ENCODE measurements at regions not wholly inside any gene's neighbourhood (a gene's known extent, or its start where the extent isn't known, plus 50 kb on each side); places are given as distances from the start of the nearest gene placed in this dataset.

GRCh38 chr12:76275511-76276093 is 72.6 kb downstream of the BBS10 start:
- Histone ChIP-seq H4K20me1 (ENCODE audit: insufficient read depth, low read length) (no peaks in the 10 kb centered on the region; the same call in 1 of the 2 replicates), H2BK20ac (ENCODE audit: low read depth, low read length) (peak overlapping the region; percentile 96), H3K27me3 (ENCODE audit: control insufficient read depth, insufficient read depth, low read length) (no peaks in the 10 kb centered on the region), H2AFZ (replicated peaks; ENCODE audit: low read length, poor library complexity) (no peak overlapping the region), H3K56ac (ENCODE audit: extremely low read depth, insufficient read depth, low read length) (no peak overlapping the region), H3K14ac (replicated peaks; ENCODE audit: low read depth, low read length) (peak overlapping the region; percentile 89), H2BK5ac (ENCODE audit: low read depth, low read length, poor library complexity, severe bottlenecking) (peak overlapping the region; percentile 26), H4K8ac (ENCODE audit: low read depth in 2 of 2, low read length in 2 of 2) (peak overlapping the region; percentile 62 to 81), H3K9me3 (ENCODE audit: control insufficient read depth, insufficient read depth, low read length) (no peaks in the 10 kb centered on the region), H3K9me1 (ENCODE audit: insufficient read depth, low read length) (peaks cover 34% of the 10 kb centered on the region), H4K5ac (ENCODE audit: low read depth, low read length) (peak overlapping the region; percentile 55; the same call in 1 of the 2 replicates), H2BK120ac (ENCODE audit: low read depth, low read length) (peak overlapping the region; percentile 97), H3K9ac (ENCODE audit: low read depth, low read length) (no peak overlapping the region), H2AK5ac (ENCODE audit: low read depth, low read length) (peak overlapping the region; percentile 100), H2AK9ac (replicated peaks; ENCODE audit: low read depth, low read length, poor library complexity) (no peak overlapping the region), H3K27ac (ENCODE audit: insufficient read depth, low read length) (peak overlapping the region; percentile 46; the same call in 1 of the 2 replicates), H3K4ac (ENCODE audit: low read depth, low read length) (peak overlapping the region; percentile 97), H3K18ac (ENCODE audit: low read depth, low read length) (peak overlapping the region; percentile 64), H3K4me1 (ENCODE audit: control insufficient read depth, insufficient read depth, low read length) (peaks cover 27% of the 10 kb centered on the region), H3K79me1 (ENCODE audit: low read depth in 1 of 2, low read length in 2 of 2) (peaks cover 16 to 55% of the 10 kb centered on the region in 2 experiments; a peak in 3 of 4 replicates), H3K4me2 (ENCODE audit: low read depth, low read length) (peak overlapping the region; percentile 32; the same call in 1 of the 2 replicates), H3K4me3 (ENCODE audit: insufficient read depth, low read depth, low read length) (no peak overlapping the region), H2BK15ac (ENCODE audit: low read depth, low read length) (peak overlapping the region; percentile 100; the same call in 2 of the 3 replicates), H3K23ac (ENCODE audit: low read depth, low read length) (peak overlapping the region; percentile 63), H3K36me3 (ENCODE audit: control insufficient read depth, insufficient read depth, low read length) (no peaks in the 10 kb centered on the region; the same call in 1 of the 2 replicates), H4K91ac (ENCODE audit: insufficient read depth, low read depth, low read length) (peak overlapping the region; percentile 88)
- POLR2A ChIA-PET (ENCODE audit: unreplicated experiment) = interaction anchor here (1.1 kb wide), 1 partner anchor 9 kb away, joined by 3 read pairs; no protein-coding TSS in a partner anchor
- CTCF ChIA-PET = no interaction called here
- DNase-seq (no peak), ATAC-seq (ENCODE audit: low read depth) (no peak)
- no CpG with 5 or more reads among the region's 5 CpGs for WGBS, 2 experiments (ENCODE audit: extremely low coverage in 2 of 2, insufficient read length in 1 of 2)
- in situ Hi-C loops (cut with MboI; ENCODE audit: low sequenced_read_pairs) (no loop called here), dilution Hi-C loops (cut with HindIII; ENCODE audit: low sequenced_read_pairs, unreplicated experiment) (no loop called here), intact Hi-C loops (cut with micrococcal nuclease) (loop anchor here (5.0 kb wide), 2 partner anchors 52 to 193 kb away; partner anchors contain the start of gene NAP1L1)
- TF ChIP-seq, protein P1, sequence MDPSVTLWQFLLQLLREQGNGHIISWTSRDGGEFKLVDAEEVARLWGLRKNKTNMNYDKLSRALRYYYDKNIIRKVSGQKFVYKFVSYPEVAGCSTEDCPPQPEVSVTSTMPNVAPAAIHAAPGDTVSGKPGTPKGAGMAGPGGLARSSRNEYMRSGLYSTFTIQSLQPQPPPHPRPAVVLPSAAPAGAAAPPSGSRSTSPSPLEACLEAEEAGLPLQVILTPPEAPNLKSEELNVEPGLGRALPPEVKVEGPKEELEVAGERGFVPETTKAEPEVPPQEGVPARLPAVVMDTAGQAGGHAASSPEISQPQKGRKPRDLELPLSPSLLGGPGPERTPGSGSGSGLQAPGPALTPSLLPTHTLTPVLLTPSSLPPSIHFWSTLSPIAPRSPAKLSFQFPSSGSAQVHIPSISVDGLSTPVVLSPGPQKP (IDR thresholded peaks at IDR 0.05; ENCODE audit: borderline replicate concordance, low read depth, low read length) = no peak
- TF ChIP-seq MAZ (IDR thresholded peaks at IDR 0.05; ENCODE audit: borderline replicate concordance, low read depth, low read length) = no peak
- TF ChIP-seq RAD21 (IDR thresholded peaks at IDR 0.05; ENCODE audit: low read length) = no peak
- no peak for TF ChIP-seq MXI1 (IDR thresholded peaks at IDR 0.05; ENCODE audit: borderline replicate concordance, low read depth, low read length)
- TF ChIP-seq BHLHE40 (IDR thresholded peaks at IDR 0.05; ENCODE audit: low read depth, low read length) = no peak
- TF ChIP-seq CTCF (conservative IDR thresholded peaks at IDR 0.05; ENCODE audit: low read depth, low read length) = no peak
- no TSS peak for BruUV-seq (replicated peaks)
